GM18870 (cell line): ENCODE measurements at regions not wholly inside any gene's neighbourhood (a gene's known extent, or its start where the extent isn't known, plus 50 kb on each side); places are given as distances from the start of the nearest gene placed in this dataset.

Experiments
- ATAC-seq: cut with Tn5 transposase; IDR thresholded peaks from one replicate; pipeline ENCODE4 v1.9.1; 2021; ENCODE audit warnings: moderate library complexity; ENCODE audit not compliant: unreplicated experiment

DNA sequence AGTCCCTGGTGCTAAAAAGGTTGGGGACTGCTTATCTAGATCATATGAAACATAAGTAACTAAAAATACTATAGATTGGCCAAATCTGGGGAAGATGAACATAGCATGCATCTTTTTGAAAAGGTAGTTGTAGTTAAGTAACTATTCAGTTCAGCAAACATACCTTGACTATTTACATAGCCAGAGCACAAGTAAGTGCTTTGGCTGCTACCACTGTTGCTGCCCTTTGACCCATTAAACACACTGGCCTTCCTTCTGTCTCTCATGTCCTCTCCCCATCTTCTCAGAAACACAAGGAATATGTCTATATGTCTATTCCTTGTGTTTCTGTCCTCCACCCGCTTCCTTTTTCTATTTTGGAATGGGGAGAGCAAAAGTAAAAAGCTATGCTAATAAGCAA lies 87.9 kb upstream of the SPRY1 start:
- no peak for ATAC-seq

DNA sequence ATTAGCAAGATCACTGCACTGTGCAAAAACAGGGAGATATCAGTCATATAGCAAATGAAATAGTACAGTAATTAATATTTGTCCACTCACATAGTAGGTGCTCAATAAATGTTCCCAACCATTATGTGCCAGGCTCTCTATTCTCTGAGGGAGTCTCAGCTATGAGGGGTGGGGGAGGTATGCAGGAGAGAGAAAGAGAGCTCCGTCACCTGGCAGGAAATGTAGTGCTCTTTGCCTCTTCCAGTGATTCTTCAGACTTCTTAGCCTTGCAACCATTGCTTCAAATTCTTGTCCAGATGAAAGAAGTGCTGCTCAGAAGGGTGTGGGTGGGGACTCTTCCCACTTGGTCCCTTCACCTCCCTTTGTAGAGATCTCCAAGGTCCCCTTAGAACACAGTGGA lies 84.5 kb upstream of the SPRY1 start:
- ATAC-seq: no peak

DNA sequence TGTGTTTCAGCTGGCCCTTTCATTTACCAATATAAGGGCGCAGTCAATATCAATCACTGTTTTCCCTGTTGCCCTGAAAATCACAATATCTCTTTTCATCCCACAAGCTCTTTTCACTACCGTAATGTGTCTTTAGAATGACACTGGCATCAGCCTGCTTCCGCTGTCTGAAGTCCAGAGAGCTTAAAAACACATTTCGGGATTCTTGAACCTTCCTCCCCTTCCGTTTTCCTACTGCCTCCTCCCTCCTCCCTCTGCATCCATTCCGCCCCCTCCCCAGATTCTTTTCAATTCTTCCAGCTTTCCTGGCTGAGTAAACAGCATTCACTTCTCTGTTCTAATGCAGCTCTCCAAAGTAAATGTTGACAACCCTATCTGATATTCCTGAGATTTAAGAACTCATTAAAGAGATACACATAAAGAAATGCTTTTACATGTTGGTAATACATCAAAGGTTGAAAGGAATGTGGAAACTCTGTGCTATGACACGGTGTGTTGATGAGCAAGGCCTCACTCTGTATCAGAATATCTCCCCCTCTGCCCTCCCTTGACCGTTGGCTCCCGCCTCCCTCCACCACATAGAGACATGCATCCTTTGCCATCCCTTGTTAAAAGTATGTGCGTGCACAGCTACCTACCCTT lies 83.5 kb upstream of the SPRY1 start:
- no peak for ATAC-seq

DNA sequence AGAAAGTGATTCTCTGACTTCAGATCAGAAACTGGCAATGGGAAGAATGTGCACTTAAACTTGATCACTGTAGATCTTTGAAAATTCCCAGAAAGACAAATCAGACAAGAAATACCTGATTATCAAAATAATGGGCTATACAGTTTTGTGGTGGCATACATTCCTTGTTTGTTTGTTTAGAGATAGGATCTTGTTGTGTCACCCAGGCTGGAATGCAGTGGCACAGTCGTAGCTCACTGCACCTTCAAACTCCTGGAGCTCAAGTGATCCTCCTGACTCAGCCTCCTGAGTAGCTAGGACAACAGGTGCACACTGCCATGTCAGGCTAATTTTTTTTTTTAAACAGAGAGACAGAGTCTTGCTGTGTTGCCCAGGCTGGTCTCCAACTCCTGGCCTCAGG lies 81.0 kb upstream of the SPRY1 start:
- ATAC-seq: no peak

DNA sequence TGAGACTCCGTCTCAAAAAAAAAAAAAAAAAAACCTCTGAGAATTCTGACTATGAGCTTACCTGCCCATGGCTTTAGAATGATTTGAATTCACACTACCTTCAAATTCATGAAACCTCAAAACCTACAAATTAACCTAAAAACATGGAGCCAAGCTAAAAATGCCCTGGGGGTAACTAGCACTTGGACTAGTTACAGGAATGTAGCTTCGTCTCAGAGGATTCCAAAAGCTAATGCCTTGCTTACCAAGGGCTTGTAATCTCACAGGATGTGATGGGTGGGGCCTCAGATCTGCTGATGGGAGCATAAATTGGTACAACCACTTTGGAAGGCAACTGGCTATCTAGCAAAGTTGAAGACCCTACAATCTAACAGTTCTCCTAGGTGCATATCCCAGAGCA lies 79.4 kb upstream of the SPRY1 start:
- ATAC-seq: no peak

DNA sequence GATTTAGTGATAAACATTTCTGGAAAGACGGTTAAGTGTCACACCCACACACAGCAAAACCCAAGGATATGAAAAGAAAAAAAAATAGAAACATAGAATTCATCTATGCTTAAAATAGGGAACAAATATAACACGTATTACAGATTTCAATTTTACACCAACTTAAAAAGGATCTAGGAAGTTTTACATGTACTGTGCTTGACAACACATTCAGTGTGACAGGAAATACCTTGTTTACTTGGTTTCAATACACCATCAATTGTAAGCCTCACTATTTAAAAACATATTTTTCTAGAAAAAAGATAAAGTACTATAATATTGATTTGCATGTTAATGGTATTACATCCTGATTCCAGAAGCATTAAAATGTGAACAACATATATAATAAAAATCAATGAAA lies 77.0 kb upstream of the SPRY1 start:
- no peak for ATAC-seq

DNA sequence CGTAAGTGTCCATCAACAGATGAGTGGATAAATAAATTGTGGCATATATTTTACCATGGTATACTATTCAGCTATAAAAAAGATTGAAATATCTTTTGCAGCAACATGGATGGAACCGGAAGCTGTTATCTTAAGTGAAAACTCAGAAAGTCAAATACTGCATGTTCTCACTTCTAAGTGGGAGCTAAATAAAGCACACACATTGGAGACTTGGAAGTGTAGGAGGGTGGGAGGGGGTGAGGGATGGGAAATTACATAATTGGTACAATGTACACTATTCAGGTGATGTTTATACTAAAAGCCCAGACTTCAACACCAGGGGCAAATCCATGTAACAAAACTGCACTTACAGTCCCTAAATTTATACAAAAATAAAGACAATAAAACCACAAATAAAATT lies 72.6 kb upstream of the SPRY1 start:
- ATAC-seq: no peak

DNA sequence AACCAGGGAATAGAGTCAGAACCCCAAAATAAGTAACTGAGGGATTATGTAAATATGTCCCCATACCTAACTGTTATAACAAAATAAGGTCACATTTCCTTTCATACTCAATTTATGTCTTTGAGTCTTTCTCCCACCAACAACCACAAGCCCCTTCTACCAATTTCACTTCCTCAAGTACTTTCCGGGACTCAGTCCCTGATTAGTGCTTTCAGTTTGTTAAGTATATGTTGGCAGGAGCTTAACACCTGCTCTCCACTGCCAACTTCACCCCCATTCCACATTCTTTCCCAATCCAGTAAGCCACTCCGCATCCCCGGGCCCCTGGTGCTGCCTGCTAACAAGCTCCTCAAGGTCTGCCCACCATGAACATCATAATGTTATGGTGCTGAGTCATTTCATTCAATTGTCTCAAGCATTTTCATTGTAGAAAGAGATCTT lies 71.3 kb upstream of the SPRY1 start:
- peak; percentile 98 for ATAC-seq

DNA sequence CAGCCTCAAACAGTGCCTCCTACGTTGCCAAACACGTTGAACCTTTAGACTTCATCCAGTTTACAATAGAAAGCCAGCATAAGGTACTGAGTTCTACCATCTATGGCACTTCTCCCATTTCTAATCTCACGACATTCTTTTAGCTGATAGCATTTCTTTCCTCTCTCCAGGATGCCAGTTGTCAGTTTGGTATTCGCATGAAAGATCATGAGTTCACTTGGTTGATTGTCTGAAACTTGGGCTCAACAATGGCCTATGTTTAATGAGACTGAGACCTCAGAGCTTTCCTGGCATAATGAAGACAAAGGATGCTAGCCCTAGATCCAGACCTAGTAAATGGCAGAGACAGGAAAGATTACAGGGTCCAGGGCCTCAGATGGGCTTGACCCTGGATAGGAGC lies 69.2 kb upstream of the SPRY1 start:
- no peak for ATAC-seq

DNA sequence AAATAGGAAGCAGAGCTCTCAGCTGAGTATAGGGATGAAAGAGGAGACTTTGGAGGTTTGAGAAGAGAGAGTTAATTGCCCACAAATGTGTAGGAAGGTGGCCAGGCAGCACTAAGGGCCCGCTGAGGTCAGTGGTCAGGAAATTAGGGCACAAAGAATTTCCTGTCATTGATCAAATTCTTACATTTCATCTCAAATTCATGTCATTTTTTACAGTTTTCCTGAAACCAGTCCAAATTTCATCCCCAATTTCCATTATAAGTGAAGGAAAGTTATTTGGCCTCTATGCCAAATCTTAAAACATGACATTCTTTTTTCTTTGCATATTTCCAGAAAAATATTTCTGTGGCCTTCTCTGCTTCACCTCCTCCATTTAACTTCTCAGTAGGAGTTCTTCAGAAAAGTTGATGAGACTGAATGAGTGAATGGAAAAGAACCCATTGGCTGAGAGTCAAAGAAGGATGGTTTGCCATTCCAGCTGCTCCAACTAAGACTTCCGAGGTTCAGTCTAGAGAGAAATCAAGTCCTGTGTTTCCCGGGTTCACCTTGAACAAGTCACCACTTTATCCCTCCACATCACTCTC lies 68.7 kb upstream of the SPRY1 start:
- no peak for ATAC-seq

DNA sequence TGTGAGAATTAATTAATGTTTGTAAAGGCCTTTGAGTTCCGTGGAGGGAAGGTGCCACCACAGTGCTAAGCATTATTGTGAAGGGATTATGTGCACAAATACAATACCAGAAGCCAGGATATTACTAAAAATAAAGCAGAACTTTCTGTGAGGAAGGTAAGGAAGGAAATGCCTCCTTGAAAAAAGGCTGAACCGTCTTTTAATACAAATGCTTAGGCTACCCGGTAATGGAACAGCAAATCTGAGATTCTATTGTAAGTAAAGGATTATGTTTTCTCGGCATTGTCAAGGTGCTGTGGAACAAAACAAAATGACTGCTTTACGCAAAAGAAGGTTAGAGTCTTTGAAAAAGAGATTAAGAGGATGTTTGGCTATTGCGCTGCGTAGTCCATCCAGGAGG lies 57.9 kb upstream of the SPRY1 start:
- no peak for ATAC-seq

DNA sequence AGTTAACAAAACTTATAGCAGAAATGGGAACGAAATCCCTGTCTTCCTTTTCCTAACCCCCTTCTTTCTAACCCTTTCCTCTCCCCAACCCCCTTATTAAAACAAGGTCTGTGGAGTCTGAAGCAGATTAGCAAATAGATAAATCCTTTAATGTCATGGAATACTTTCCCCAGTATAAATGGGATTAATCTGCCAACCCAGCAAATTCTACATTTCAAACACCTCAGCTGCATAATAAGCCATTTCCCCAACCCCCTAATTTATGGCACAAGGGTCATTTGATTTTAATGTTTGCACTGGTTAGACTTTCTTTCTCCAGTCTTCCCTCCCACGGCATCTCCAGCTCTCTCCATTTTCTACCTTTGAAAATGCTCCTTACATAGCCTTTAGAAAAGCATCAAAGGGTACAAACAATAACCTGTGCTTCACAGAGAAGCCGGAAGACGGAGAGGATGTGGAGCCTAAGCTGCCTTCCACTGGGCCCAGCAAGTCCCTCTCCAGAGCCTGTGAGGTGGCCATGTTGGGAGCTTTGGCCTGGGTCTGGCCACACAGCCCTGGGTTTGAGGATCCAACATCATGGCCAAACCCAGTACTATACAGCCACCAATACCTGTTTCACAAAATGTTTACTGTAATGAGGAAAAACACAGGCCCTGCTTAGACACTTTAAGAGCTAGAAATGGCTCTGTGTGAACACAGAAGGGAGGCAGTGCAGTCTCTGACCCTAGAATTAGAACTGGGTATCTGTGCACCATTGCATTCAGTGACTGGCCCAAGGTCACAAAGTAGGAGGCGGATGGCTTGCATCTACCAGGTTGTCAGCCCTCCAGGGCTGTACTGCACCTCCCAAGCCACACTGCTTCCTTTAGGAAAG lies 56.9 kb upstream of the SPRY1 start:
- no peak for ATAC-seq

DNA sequence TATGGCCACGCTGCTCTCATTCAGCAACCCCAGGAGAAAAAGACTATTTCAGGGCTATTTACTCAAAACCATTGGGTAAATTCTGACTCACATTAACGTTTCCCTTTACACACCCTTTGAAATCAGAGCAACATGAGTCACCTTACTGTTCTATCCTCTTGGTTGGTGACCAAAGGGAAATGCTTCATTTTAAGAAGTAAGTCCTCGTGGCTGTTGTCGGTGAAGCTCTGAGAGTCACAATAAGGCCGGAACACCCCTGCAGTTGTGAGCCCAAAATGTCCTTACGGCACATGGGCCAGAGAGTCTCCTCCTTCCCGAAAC lies 56.3 kb upstream of the SPRY1 start:
- no peak for ATAC-seq

DNA sequence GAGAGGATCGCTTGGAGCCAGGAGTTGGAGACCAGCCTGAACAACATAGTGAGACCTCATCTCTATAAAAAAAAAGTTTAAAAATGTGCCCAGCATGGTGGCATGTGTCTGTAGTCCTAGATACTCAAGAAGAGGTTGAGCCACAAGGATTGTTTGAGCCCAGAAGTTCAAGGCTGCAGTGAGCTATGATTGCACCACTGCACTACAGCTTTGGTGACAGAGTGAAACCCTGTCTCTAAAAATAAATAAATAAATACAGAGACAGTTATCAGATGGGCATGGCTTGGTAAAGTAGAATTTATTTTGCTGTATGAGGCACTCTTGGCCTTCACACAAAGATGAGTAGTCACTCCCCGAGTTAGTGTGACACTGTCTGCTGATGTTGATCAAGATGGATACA lies 54.1 kb upstream of the SPRY1 start:
- no peak for ATAC-seq

DNA sequence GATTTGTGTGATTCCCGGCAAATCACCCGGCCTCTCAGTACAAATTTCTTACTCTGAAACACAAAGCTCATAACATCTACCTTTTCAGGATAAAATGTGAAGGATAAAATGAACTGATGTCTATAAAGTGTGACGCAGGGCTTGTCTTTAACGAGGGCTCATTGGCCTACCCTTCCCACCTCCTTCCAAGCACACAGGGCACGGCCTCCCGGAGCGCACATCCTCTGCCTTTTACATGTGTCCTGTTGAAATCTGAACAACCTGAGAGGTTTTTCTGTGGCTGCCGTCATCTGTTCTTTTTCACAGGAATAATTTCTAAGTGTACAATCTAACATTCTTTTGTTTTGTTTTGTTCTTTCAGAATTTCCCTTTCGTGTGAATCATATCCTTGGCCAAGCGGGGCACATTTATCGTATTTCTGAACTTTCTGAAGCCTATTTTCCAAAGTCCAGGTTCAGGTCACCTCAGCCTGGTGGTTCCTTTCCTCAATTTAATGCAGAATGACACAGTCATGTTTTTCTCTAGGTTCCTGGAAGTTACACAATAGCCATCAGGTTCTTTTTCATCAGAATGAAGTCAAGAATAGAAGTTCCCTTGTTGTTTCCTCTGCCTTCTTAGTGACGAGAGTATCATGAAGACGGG lies 53.1 kb upstream of the SPRY1 start:
- ATAC-seq: no peak

DNA sequence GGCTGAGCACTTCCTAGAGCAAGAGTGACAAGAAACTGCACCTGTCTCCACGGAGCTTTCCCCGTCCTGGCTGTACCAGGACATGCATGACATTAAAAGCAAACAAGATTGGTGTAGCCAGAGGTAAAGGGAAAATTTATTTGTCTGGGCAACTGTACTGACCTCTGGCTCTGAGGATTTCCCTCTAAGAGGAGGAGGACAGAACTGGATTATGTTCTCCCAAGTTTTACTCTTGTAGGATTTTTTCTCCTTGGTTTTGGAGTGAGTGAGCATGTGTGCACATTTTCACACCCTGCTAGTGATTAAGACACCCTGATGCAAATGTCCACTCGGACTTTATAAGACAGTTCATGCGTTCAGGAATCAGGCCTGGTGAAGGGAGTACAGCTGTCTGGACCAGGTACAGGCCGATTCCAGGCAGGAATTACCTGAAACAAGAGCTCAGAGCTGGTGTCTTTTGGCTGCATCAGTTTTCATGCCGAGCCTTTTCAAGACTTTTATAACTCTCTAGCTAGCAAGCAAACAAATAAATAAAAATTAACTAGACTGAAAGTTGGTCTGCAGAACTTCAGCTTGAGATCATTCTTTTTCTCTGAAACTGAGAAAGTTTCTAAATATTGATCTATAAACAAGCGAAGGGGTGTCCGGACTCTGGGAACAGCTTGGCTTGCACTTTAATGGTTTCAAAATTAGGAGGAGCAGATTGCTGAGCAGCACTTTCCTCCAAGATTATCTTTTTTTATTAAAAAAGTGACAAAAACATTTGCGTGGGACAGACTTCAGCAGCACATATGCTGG lies 51.3 kb upstream of the SPRY1 start:
- ATAC-seq: no peak

DNA sequence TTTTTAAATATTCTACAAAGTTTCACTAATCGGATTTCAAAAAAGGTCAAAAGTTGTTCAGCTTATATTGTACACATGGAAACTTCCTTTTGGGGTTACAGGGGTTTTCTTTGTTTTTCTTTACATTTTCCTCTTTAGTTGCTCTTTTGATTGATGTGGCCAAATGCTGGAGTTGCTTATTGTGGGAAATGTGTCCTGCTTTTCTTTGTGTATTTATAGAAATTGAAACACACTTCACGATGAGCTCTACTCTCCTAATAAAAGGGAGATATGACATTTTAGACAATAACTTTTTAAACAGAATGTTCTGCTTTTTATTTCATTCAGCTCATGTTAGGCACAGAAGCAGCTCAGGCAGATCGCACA lies 50.7 kb upstream of the SPRY1 start:
- no peak for ATAC-seq

DNA sequence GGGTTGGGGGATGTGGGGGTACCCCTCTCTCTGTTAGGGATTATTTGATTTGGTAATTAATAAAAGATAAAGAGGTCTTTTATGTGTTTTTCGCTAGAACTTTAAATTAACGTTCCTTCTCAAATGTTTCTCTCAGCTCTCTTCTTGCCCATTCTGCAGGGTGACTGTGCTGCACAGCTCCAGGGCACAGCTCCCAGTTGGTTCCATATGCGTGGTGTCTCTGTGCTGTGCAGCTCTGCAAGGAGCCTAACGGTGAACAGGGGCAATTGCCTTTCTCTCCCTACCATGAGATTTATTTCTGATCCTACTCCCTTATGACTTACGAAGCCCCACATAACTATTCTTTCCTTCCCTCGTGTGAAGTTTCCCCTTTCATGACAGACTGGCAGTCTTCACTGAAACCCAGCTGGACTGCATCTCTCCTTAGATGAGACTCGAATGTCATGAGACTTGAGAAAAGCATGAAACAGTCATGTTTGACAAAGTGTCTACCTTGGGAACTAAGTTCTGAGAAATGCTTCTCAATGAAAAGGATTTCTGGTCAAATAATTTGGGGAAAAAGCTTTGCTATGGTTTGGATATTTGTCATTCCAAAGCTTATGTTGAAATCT lies 50.2 kb upstream of the SPRY1 start:
- ATAC-seq: peak; percentile 38
